H1 (cell line): ENCODE measurements at regions not wholly inside any gene's neighbourhood (a gene's known extent, or its start where the extent isn't known, plus 50 kb on each side); places are given as distances from the start of the nearest gene placed in this dataset.
"Not testable (repeated sequence)": the region's sequence is repeated elsewhere in the genome, so short reads cannot be mapped to it uniquely, and the experiment has no call there.

Experiments used
- CTCF ChIA-PET: fragments of 300-600 bp; sonication (Branson Sonifier 250); formaldehyde crosslinking; loops from one replicate; lab custom pipeline; 2021; ENCODE audit not compliant: partially characterized antibody; lab: Charles Lee
- POLR2A ChIA-PET: fragments of 300-600 bp; sonication (Branson Sonifier 250); formaldehyde crosslinking; loops from one replicate; lab custom pipeline; 2021; ENCODE audit warnings: inconsistent platforms; ENCODE audit not compliant: partially characterized antibody; lab: Charles Lee
- DNase-seq, 2 experiments: peaks; one replicate each; pipeline versions ENCODE4 v3.0.0 to v3.0.0-alpha.2; 2010 to 2022; ENCODE audit warnings: low spot score in 2 of 2, low read depth in 1 of 2, mixed read lengths in 1 of 2
- FAIRE-seq: peaks from 2 replicates; lab custom pipeline; 2011; peaks lifted over from hg19 to GRCh38; lab: Jason Lieb, UNC
- H2AFZ ChIP-seq: 2 replicates; pipeline ENCODE4 v1.8.1; 2012; ENCODE audit warnings: low read length, inconsistent platforms
- H2AK5ac ChIP-seq: 2 replicates; pipeline ENCODE4 v1.6.1; 2013; ENCODE audit warnings: low read depth, low read length
- H2BK120ac ChIP-seq: replicated peaks from 2 replicates; pipeline ENCODE3; 2013; ENCODE audit warnings: low read depth, low read length, inconsistent platforms
- H2BK12ac ChIP-seq: 2 replicates; pipeline ENCODE4 v1.6.1; 2013; ENCODE audit warnings: low read depth, low read length
- H2BK15ac ChIP-seq: 2 replicates; pipeline ENCODE4 v1.6.1; 2013; ENCODE audit warnings: low read length
- H2BK20ac ChIP-seq: 2 replicates; pipeline ENCODE4 v1.6.1; 2013; ENCODE audit warnings: low read length
- H2BK5ac ChIP-seq: 2 replicates; pipeline ENCODE4 v1.6.1; 2013; ENCODE audit warnings: low read depth, low read length
- H3K14ac ChIP-seq: 2 replicates; pipeline ENCODE4 v1.6.1; 2013; ENCODE audit warnings: inconsistent platforms; ENCODE audit not compliant: insufficient read length
- H3K18ac ChIP-seq: 2 replicates; pipeline ENCODE4 v1.6.1; 2013; ENCODE audit warnings: low read length; ENCODE audit errors: extremely low read depth
- H3K23ac ChIP-seq: 2 replicates; pipeline ENCODE4 v1.6.1; 2013; ENCODE audit warnings: inconsistent platforms; ENCODE audit not compliant: insufficient read length
- H3K23me2 ChIP-seq: 2 replicates; pipeline ENCODE4 v1.6.1; 2013; ENCODE audit warnings: low read depth, low read length
- H3K27ac ChIP-seq: 2 replicates; pipeline ENCODE4 v1.6.1; 2011; ENCODE audit warnings: low read depth, low read length, inconsistent platforms
- H3K27me3 ChIP-seq, 4 experiments: replicated peaks in 1 of 4; 1 replicate in 1 of 4; 2 replicates in 3 of 4; pipeline versions ENCODE4 v1.6.1 to v1.8.1; 2011 to 2013; ENCODE audit warnings: low read length in 3 of 4, mild to moderate bottlenecking in 3 of 4, inconsistent platforms in 2 of 4, mixed read lengths in 2 of 4, moderate library complexity in 1 of 4; ENCODE audit not compliant: control insufficient read depth in 3 of 4, insufficient read depth in 3 of 4; ENCODE audit errors: extremely low read depth in 1 of 4
- H3K36me3 ChIP-seq, 4 experiments: 2 replicates each; pipeline versions ENCODE4 v1.6.1 to v1.8.1; 2011 to 2013; ENCODE audit warnings: mild to moderate bottlenecking in 4 of 4, low read length in 3 of 4, moderate library complexity in 2 of 4, control low read depth in 1 of 4, inconsistent platforms in 1 of 4; ENCODE audit not compliant: insufficient read depth in 4 of 4, control insufficient read depth in 2 of 4
- H3K4ac ChIP-seq: replicated peaks from 2 replicates; pipeline ENCODE3; 2013; ENCODE audit warnings: low read length, low read depth, mixed read lengths, inconsistent platforms; ENCODE audit not compliant: insufficient read length
- H3K4me1 ChIP-seq, 4 experiments: replicated peaks in 1 of 4; 1 replicate in 1 of 4; 2 replicates in 3 of 4; pipeline versions ENCODE4 v1.6.1 to v1.8.1; 2011 to 2013; ENCODE audit warnings: low read length in 3 of 4, inconsistent platforms in 2 of 4, mixed read lengths in 1 of 4; ENCODE audit not compliant: insufficient read depth in 4 of 4, control insufficient read depth in 3 of 4
- H3K4me2 ChIP-seq, 2 experiments: 2 replicates each; pipeline versions ENCODE4 v1.6.1 to v1.8.1; 2011 to 2013; ENCODE audit warnings: low read depth in 2 of 2, low read length in 2 of 2, control low read depth in 1 of 2, inconsistent platforms in 1 of 2, mild to moderate bottlenecking in 1 of 2; ENCODE audit not compliant: insufficient read depth in 1 of 2
- H3K4me3 ChIP-seq, 4 experiments: fragments of 200-600, 300-600 bp in 1 of 4; sonication (generic), shearing (Covaris generic), sonication (Bioruptor Twin) in 1 of 4; 2 replicates each; pipeline versions ENCODE4 v1.5.1 to v1.8.1; 2011 to 2016; ENCODE audit warnings: low read length in 4 of 4, low read depth in 3 of 4, control low read depth in 2 of 4, inconsistent platforms in 2 of 4, mild to moderate bottlenecking in 2 of 4, mixed read lengths in 1 of 4, moderate library complexity in 1 of 4; ENCODE audit not compliant: insufficient read depth in 2 of 4; ENCODE audit errors: extremely low read depth in 1 of 4
- H3K56ac ChIP-seq: replicated peaks from 2 replicates; pipeline ENCODE3; 2013; ENCODE audit warnings: low read depth, mild to moderate bottlenecking, mixed read lengths, low read length, inconsistent platforms; ENCODE audit not compliant: insufficient read length
- H3K79me1 ChIP-seq: 2 replicates; pipeline ENCODE4 v1.6.1; 2013; ENCODE audit warnings: low read depth, low read length, control low read depth
- H3K79me2 ChIP-seq, 2 experiments: 2 replicates each; pipeline versions ENCODE4 v1.6.1 to v1.8.1; 2012 to 2013; ENCODE audit warnings: low read length in 2 of 2, mild to moderate bottlenecking in 2 of 2, inconsistent platforms in 1 of 2; ENCODE audit not compliant: insufficient read depth in 2 of 2, control insufficient read depth in 1 of 2
- H3K9ac ChIP-seq, 4 experiments: replicated peaks in 1 of 4; 1 replicate in 1 of 4; 2 replicates in 3 of 4; pipeline versions ENCODE4 v1.6.1 to v1.8.1; 2011 to 2013; ENCODE audit warnings: low read depth in 3 of 4, low read length in 3 of 4, control low read depth in 2 of 4, mild to moderate bottlenecking in 2 of 4, moderate library complexity in 2 of 4, inconsistent platforms in 1 of 4; ENCODE audit errors: extremely low read depth in 1 of 4
- H3K9me3 ChIP-seq, 2 experiments: 2 replicates each; pipeline versions ENCODE4 v1.6.1 to v1.8.1; 2012 to 2013; ENCODE audit warnings: mild to moderate bottlenecking in 2 of 2, moderate library complexity in 2 of 2, control low read depth in 1 of 2, inconsistent platforms in 1 of 2, low read depth in 1 of 2, low read length in 1 of 2, mixed read lengths in 1 of 2; ENCODE audit not compliant: insufficient read depth in 2 of 2
- H4K20me1 ChIP-seq, 2 experiments: replicated peaks in 1 of 2; 2 replicates each; pipeline versions ENCODE3 to v1.8.1; 2011 to 2013; ENCODE audit warnings: inconsistent platforms in 2 of 2, low read length in 2 of 2, mild to moderate bottlenecking in 1 of 2; ENCODE audit not compliant: insufficient read depth in 2 of 2, control insufficient read depth in 1 of 2
- H4K5ac ChIP-seq: 2 replicates; pipeline ENCODE4 v1.6.1; 2013; ENCODE audit warnings: low read length, low read depth, mixed read lengths, inconsistent platforms; ENCODE audit not compliant: insufficient read length
- H4K8ac ChIP-seq: 2 replicates; pipeline ENCODE4 v1.8.0; 2013; ENCODE audit warnings: mild to moderate bottlenecking, moderate library complexity, low read length, inconsistent platforms; ENCODE audit not compliant: insufficient read depth; ENCODE audit errors: extremely low read depth
- H4K91ac ChIP-seq: replicated peaks from 2 replicates; pipeline ENCODE3; 2013; ENCODE audit warnings: low read length, mixed read lengths, inconsistent platforms; ENCODE audit not compliant: insufficient read length
- WGBS, 2 experiments: shearing (Covaris generic) in 1 of 2; methylation state at CpG; one replicate each; pipeline versions ENCODE4 v1.1.6 to v1.1.7; 2013 to 2015; ENCODE audit warnings: low lambda C conversion rate in 2 of 2, mixed read lengths in 2 of 2, inconsistent platforms in 1 of 2, low coverage in 1 of 2, missing lambda C conversion rate in 1 of 2; ENCODE audit not compliant: insufficient replicate concordance in 2 of 2, insufficient coverage in 1 of 2, insufficient read length in 1 of 2; ENCODE audit errors: extremely low coverage in 1 of 2, missing lambda C conversion rate in 1 of 2; 5-methylcytosine and 5-hydroxymethylcytosine counted together

- H3K4me2 ChIP-seq, H2BK20ac ChIP-seq, POLR2A ChIA-PET, H2AFZ ChIP-seq, FAIRE-seq, H3K27me3 ChIP-seq, H4K91ac ChIP-seq, H2BK15ac ChIP-seq, H3K36me3 ChIP-seq, H4K20me1 ChIP-seq, CTCF ChIA-PET, H2AK5ac ChIP-seq, H3K4me3 ChIP-seq, H3K79me1 ChIP-seq, H3K79me2 ChIP-seq, H3K9ac ChIP-seq, H3K14ac ChIP-seq, H4K8ac ChIP-seq, H3K23ac ChIP-seq, H3K4me1 ChIP-seq, H2BK120ac ChIP-seq, DNase-seq, H4K5ac ChIP-seq, H2BK12ac ChIP-seq, H3K27ac ChIP-seq, H3K4ac ChIP-seq, H3K23me2 ChIP-seq, H3K56ac ChIP-seq, H2BK5ac ChIP-seq, H3K18ac ChIP-seq: not testable (repeated sequence)
- peaks cover 45 to 72% of the 10 kb centered on the region in 2 experiments for H3K9me3 ChIP-seq
- 75% methylated on average over 1 of the region's 1 CpG; no CpG with 5 or more reads in 1 of the 2 experiments for WGBS, 2 experiments
Measured at GRCh38 chr18:70525322-70525721, 236.5 kb downstream of the SOCS6 start.
